Hematopoietic multipotent progenitor cell treated with erythropoietin and hydrocortisone succinate and interleukin-3 and kit ligand, for 4 days (in vitro differentiated cells): ENCODE measurements at regions not wholly inside any gene's neighbourhood (a gene's known extent, or its start where the extent isn't known, plus 50 kb on each side); places are given as distances from the start of the nearest gene placed in this dataset.
"Not testable (repeated sequence)": the region's sequence is repeated elsewhere in the genome, so short reads cannot be mapped to it uniquely, and the experiment has no call there.

ENCODE experiments used
- DNase-seq: peaks from one replicate; pipeline ENCODE4 v3.0.0-alpha.2; 2015

GRCh38 chr6:113060664-113061063 lies 713.5 kb downstream of the RFPL4B start:
- DNase-seq = no peak

GRCh38 chr6:113065611-113066010 lies 718.5 kb downstream of the RFPL4B start:
- peak; percentile 11 for DNase-seq

GRCh38 chr6:113067612-113068275 lies 720.6 kb downstream of the RFPL4B start:
- no peak for DNase-seq

- no peak for DNase-seq
These were observed 721.4 kb downstream of the RFPL4B start for GRCh38 chr6:113068570-113068969.

GRCh38 chr6:113070681-113071080 lies 723.6 kb downstream of the RFPL4B start:
- not testable (repeated sequence) for DNase-seq

- no peak for DNase-seq
These were observed 726.6 kb downstream of the RFPL4B start for GRCh38 chr6:113073611-113074191.

- DNase-seq = no peak
These were observed 729.0 kb downstream of the RFPL4B start for GRCh38 chr6:113076116-113076515.

- no peak for DNase-seq
These were observed 729.7 kb downstream of the RFPL4B start for GRCh38 chr6:113076816-113077215.

- no peak for DNase-seq
These were observed 730.7 kb downstream of the RFPL4B start for GRCh38 chr6:113077794-113078193.

GRCh38 chr6:113078791-113079190 lies 731.7 kb downstream of the RFPL4B start:
- DNase-seq = no peak

GRCh38 chr6:113082745-113083144 lies 735.6 kb downstream of the RFPL4B start:
- no peak for DNase-seq

GRCh38 chr6:113083947-113084346 lies 736.8 kb downstream of the RFPL4B start:
- DNase-seq = no peak

- no peak for DNase-seq
These were observed 741.9 kb downstream of the RFPL4B start for GRCh38 chr6:113089056-113089455.

GRCh38 chr6:113092795-113093194 lies 745.7 kb downstream of the RFPL4B start:
- DNase-seq = no peak

- no peak for DNase-seq
These were observed 747.6 kb downstream of the RFPL4B start for GRCh38 chr6:113094779-113095178.

- no peak for DNase-seq
These were observed 748.7 kb downstream of the RFPL4B start for GRCh38 chr6:113095841-113096240.

GRCh38 chr6:113102761-113103160 lies 754.4 kb upstream of the MARCKS start:
- peak; percentile 15 for DNase-seq

- DNase-seq = peak; percentile 56
These were observed 753.3 kb upstream of the MARCKS start for GRCh38 chr6:113103634-113104361.

GRCh38 chr6:113104541-113104940 lies 752.6 kb upstream of the MARCKS start:
- no peak for DNase-seq

GRCh38 chr6:113104951-113105350 lies 752.2 kb upstream of the MARCKS start:
- no peak for DNase-seq

GRCh38 chr6:113110211-113110610 lies 746.9 kb upstream of the MARCKS start:
- DNase-seq = no peak

GRCh38 chr6:113111550-113111949 lies 745.6 kb upstream of the MARCKS start:
- DNase-seq = no peak

- DNase-seq = no peak
These were observed 745.1 kb upstream of the MARCKS start for GRCh38 chr6:113112086-113112485.

- peak; percentile 60 for DNase-seq
These were observed 741.9 kb upstream of the MARCKS start for GRCh38 chr6:113115196-113115595.
